HepG2 (cell line): ENCODE measurements at regions not wholly inside any gene's neighbourhood (a gene's known extent, or its start where the extent isn't known, plus 50 kb on each side); places are given as distances from the start of the nearest gene placed in this dataset.
A peak's percentile ranks its signal among the peaks of the same experiment; 100 is the strongest.

Experiments
- ATAC-seq: fragments of 200-7000 bp; cut with Tn5 transposase; 3 replicates; pipeline ENCODE4 v1.9.1; 2020; ENCODE audit warnings: mild to moderate bottlenecking, moderate library complexity
- BruUV-seq: library from RNA; stranded (reverse); fragments of 400-500 nt; replicated peaks from 2 replicates; lab custom pipeline; 2021; lab: Mats Ljungman, UMichigan
- CTCF ChIA-PET: fragments of 300-600 bp; formaldehyde crosslinking; extraction: SDS; loops from one replicate; lab custom pipeline; 2021; ENCODE audit warnings: low total read pairs, inconsistent platforms, low intra/inter-chr PET ratio; lab: Yijun Ruan, JAX
- POLR2A ChIA-PET: fragments of 350-600 bp; sonication (Branson Sonifier 250); formaldehyde crosslinking; loops from one replicate; lab custom pipeline; 2020; ENCODE audit warnings: antibody characterized with exemption, inconsistent platforms; lab: Yijun Ruan, JAX
- DNase-seq: peaks from one replicate; pipeline ENCODE4 v3.0.0-alpha.2; 2015; ENCODE audit warnings: low spot score
- FAIRE-seq: peaks from 3 replicates; lab custom pipeline; 2011; peaks lifted over from hg19 to GRCh38; lab: Jason Lieb, UNC
- H2AFZ ChIP-seq: one replicate; pipeline ENCODE4 v1.6.1; 2011; ENCODE audit warnings: low read length, inconsistent platforms
- H3K27ac ChIP-seq: fragments of 300-600 bp; 3 replicates; pipeline ENCODE4 v1.8.0; 2011; ENCODE audit warnings: mixed run types, mild to moderate bottlenecking, mixed read lengths, low read length, inconsistent platforms; ENCODE audit not compliant: insufficient read depth; ENCODE audit errors: extremely low read length
- H3K27me3 ChIP-seq, 2 experiments: fragments of 200-600 bp in 1 of 2; 2 replicates in 1 of 2; 3 replicates in 1 of 2; pipeline versions ENCODE4 v1.6.0 to v1.8.0; 2011; ENCODE audit warnings: low read length in 2 of 2, mild to moderate bottlenecking in 2 of 2, moderate library complexity in 2 of 2, inconsistent platforms in 1 of 2; ENCODE audit not compliant: insufficient read depth in 2 of 2, control insufficient read depth in 1 of 2
- H3K36me3 ChIP-seq, 2 experiments: fragments of 200-600 bp in 1 of 2; replicated peaks in 1 of 2; 2 replicates in 1 of 2; 3 replicates in 1 of 2; pipeline versions ENCODE4 v1.5.1 to v1.8.0; 2011; ENCODE audit warnings: low read length in 2 of 2, inconsistent platforms in 1 of 2; ENCODE audit not compliant: insufficient read depth in 2 of 2, control insufficient read depth in 1 of 2
- H3K4me1 ChIP-seq: 2 replicates; pipeline ENCODE4 v1.5.1; 2012; ENCODE audit warnings: low read length, inconsistent platforms; ENCODE audit not compliant: insufficient read depth
- H3K4me2 ChIP-seq: 2 replicates; pipeline ENCODE4 v1.6.0; 2011; ENCODE audit warnings: low read depth, low read length, inconsistent platforms
- H3K4me3 ChIP-seq, 3 experiments: fragments of 200-600 bp in 1 of 3; sonication (generic), shearing (Covaris generic) in 1 of 3; replicated peaks in 1 of 3; 2 replicates each; pipeline ENCODE4 v1.5.1; 2011 to 2016; ENCODE audit warnings: low read length in 3 of 3, inconsistent platforms in 2 of 3, low read depth in 2 of 3, mild to moderate bottlenecking in 2 of 3, control low read depth in 1 of 3, mixed read lengths in 1 of 3; ENCODE audit not compliant: insufficient read depth in 1 of 3
- H3K79me2 ChIP-seq: one replicate; pipeline ENCODE4 v1.6.1; 2011; ENCODE audit warnings: low read length, inconsistent platforms; ENCODE audit not compliant: insufficient read depth
- H3K9ac ChIP-seq: 2 replicates; pipeline ENCODE4 v1.6.0; 2011; ENCODE audit warnings: mild to moderate bottlenecking, low read depth, low read length, inconsistent platforms; ENCODE audit not compliant: insufficient read depth
- H3K9me3 ChIP-seq: 2 replicates; pipeline ENCODE4 v1.5.1; 2012; ENCODE audit warnings: mild to moderate bottlenecking, low read length
- H4K20me1 ChIP-seq: 2 replicates; pipeline ENCODE4 v1.6.0; 2011; ENCODE audit warnings: inconsistent platforms, mild to moderate bottlenecking, low read length, moderate library complexity; ENCODE audit not compliant: insufficient read depth
- KMT2A ChIP-seq: sonication (generic); formaldehyde crosslinking; IDR thresholded peaks from 2 replicates; pipeline ENCODE4 v1.4.0; 2020; ENCODE audit warnings: missing genetic modification reagents
- MYNN ChIP-seq: sonication (generic); formaldehyde crosslinking; IDR thresholded peaks from 2 replicates; pipeline ENCODE4 v1.4.0; 2020; ENCODE audit warnings: mild to moderate bottlenecking, low read depth, missing genetic modification reagents
- ZNF446 ChIP-seq: sonication (generic); formaldehyde crosslinking; IDR thresholded peaks from 2 replicates; pipeline ENCODE4 v1.5.0; 2020; ENCODE audit warnings: mild to moderate bottlenecking, missing genetic modification reagents
- ZNF749 ChIP-seq: sonication (generic); formaldehyde crosslinking; IDR thresholded peaks from 2 replicates; pipeline ENCODE4 v1.8.0; 2022; ENCODE audit warnings: mild to moderate bottlenecking, missing genetic modification reagents, moderate library complexity, borderline replicate concordance
- WGBS: methylation state at CpG from one replicate; pipeline ENCODE4 v1.1.6; 2017; ENCODE audit warnings: low lambda C conversion rate; 5-methylcytosine and 5-hydroxymethylcytosine counted together
- in situ Hi-C: cut with HindIII; loops from 2 replicates; pipeline ENCODE4 v1.10.0; 2017; ENCODE audit warnings: low pct_unique_long_range_greater_than_20kb; ENCODE audit not compliant: extremely low pct_ligation_motif_present
- intact Hi-C: fragments of 100-400 bp; cut with micrococcal nuclease; formaldehyde crosslinking; loops from one replicate; pipeline ENCODE4 v1.10.0; 2022; ENCODE audit not compliant: unreplicated experiment
- TF ChIP-seq, protein P1 (sequence below): sonication (generic); formaldehyde crosslinking; IDR thresholded peaks from 2 replicates; pipeline ENCODE4 v1.4.0; 2020; ENCODE audit warnings: missing genetic modification reagents
- TF ChIP-seq, protein P2 (sequence below): sonication (generic); formaldehyde crosslinking; IDR thresholded peaks from 2 replicates; pipeline ENCODE4 v1.4.0; 2020; ENCODE audit warnings: missing genetic modification reagents
- TF ChIP-seq, protein P3 (sequence below): sonication (generic); formaldehyde crosslinking; IDR thresholded peaks from 2 replicates; pipeline ENCODE4 v1.5.0; 2020; ENCODE audit warnings: mild to moderate bottlenecking, missing genetic modification reagents, moderate library complexity

- Histone ChIP-seq H3K27ac (no peak overlapping the region), H3K9me3 (no peaks in the 10 kb centered on the region), H3K4me1 (no peaks in the 10 kb centered on the region), H3K4me3 (no peak overlapping the region), H3K36me3 (no peaks in the 10 kb centered on the region), H3K27me3 (no peaks in the 10 kb centered on the region), H3K9ac (no peak overlapping the region), H3K79me2 (no peaks in the 10 kb centered on the region), H3K4me2 (no peak overlapping the region), H2AFZ (no peak overlapping the region), H4K20me1 (no peaks in the 10 kb centered on the region)
- ATAC-seq = no peak
- CTCF ChIA-PET = no interaction called here
- intact Hi-C loops (no loop called here), in situ Hi-C loops (loop anchor here (5.0 kb wide), 1 partner anchor 126 kb away; no protein-coding TSS in a partner anchor)
- peak; percentile 4 for DNase-seq
- POLR2A ChIA-PET = no interaction called here
- 80% methylated on average over 1 of the region's 4 CpGs for WGBS
- TF ChIP-seq, protein P1, sequence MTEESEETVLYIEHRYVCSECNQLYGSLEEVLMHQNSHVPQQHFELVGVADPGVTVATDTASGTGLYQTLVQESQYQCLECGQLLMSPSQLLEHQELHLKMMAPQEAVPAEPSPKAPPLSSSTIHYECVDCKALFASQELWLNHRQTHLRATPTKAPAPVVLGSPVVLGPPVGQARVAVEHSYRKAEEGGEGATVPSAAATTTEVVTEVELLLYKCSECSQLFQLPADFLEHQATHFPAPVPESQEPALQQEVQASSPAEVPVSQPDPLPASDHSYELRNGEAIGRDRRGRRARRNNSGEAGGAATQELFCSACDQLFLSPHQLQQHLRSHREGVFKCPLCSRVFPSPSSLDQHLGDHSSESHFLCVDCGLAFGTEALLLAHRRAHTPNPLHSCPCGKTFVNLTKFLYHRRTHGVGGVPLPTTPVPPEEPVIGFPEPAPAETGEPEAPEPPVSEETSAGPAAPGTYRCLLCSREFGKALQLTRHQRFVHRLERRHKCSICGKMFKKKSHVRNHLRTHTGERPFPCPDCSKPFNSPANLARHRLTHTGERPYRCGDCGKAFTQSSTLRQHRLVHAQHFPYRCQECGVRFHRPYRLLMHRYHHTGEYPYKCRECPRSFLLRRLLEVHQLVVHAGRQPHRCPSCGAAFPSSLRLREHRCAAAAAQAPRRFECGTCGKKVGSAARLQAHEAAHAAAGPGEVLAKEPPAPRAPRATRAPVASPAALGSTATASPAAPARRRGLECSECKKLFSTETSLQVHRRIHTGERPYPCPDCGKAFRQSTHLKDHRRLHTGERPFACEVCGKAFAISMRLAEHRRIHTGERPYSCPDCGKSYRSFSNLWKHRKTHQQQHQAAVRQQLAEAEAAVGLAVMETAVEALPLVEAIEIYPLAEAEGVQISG (CRISPR knock-in tag) = no peak
- TF ChIP-seq KMT2A (CRISPR knock-in tag) = no peak
- TF ChIP-seq, protein P2, sequence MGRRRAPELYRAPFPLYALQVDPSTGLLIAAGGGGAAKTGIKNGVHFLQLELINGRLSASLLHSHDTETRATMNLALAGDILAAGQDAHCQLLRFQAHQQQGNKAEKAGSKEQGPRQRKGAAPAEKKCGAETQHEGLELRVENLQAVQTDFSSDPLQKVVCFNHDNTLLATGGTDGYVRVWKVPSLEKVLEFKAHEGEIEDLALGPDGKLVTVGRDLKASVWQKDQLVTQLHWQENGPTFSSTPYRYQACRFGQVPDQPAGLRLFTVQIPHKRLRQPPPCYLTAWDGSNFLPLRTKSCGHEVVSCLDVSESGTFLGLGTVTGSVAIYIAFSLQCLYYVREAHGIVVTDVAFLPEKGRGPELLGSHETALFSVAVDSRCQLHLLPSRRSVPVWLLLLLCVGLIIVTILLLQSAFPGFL (CRISPR knock-in tag) = no peak
- TF ChIP-seq ZNF446 = no peak
- no peak for TF ChIP-seq MYNN
- TF ChIP-seq, protein P3, sequence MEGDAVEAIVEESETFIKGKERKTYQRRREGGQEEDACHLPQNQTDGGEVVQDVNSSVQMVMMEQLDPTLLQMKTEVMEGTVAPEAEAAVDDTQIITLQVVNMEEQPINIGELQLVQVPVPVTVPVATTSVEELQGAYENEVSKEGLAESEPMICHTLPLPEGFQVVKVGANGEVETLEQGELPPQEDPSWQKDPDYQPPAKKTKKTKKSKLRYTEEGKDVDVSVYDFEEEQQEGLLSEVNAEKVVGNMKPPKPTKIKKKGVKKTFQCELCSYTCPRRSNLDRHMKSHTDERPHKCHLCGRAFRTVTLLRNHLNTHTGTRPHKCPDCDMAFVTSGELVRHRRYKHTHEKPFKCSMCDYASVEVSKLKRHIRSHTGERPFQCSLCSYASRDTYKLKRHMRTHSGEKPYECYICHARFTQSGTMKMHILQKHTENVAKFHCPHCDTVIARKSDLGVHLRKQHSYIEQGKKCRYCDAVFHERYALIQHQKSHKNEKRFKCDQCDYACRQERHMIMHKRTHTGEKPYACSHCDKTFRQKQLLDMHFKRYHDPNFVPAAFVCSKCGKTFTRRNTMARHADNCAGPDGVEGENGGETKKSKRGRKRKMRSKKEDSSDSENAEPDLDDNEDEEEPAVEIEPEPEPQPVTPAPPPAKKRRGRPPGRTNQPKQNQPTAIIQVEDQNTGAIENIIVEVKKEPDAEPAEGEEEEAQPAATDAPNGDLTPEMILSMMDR (CRISPR knock-in tag) = peak; percentile 28; the same call in 1 of the 2 replicates
- TF ChIP-seq ZNF749 (CRISPR knock-in tag) = no peak
- no peak for FAIRE-seq
- BruUV-seq = no TSS peak
Measured at GRCh38 chr17:6286233-6286632, 148.7 kb downstream of the AIPL1 start.
